GM23338 (cell line): ENCODE measurements at regions not wholly inside any gene's neighbourhood (a gene's known extent, or its start where the extent isn't known, plus 50 kb on each side); places are given as distances from the start of the nearest gene placed in this dataset.

Experiments used
- ATAC-seq: fragments of 200-7000 bp; cut with Tn5 transposase; 3 replicates; pipeline ENCODE4 v1.9.1; 2020
- DNase-seq: peaks from one replicate; pipeline ENCODE4 v3.0.0-alpha.2; 2015; ENCODE audit warnings: low spot score
- H2AFZ ChIP-seq: fragments of 200-600 bp; sonication (generic); 2 replicates; pipeline ENCODE4 v1.8.0; 2016; ENCODE audit warnings: antibody characterized with exemption, mild to moderate bottlenecking, moderate library complexity
- H3F3A ChIP-seq: fragments of 200-600 bp; sonication (generic); replicated peaks from 2 replicates; pipeline ENCODE4 v1.8.0; 2017; ENCODE audit warnings: antibody characterized with exemption, mixed run types, low read depth
- H3K27ac ChIP-seq: fragments of 200-600 bp; sonication (generic); 2 replicates; pipeline ENCODE4 v1.6.1; 2016; ENCODE audit warnings: low read depth
- H3K27me3 ChIP-seq: fragments of 200-600 bp; sonication (generic); 2 replicates; pipeline ENCODE4 v1.8.0; 2016; ENCODE audit warnings: mild to moderate bottlenecking, mixed run types, moderate library complexity; ENCODE audit not compliant: insufficient read depth
- H3K36me3 ChIP-seq: fragments of 200-600 bp; sonication (generic); 2 replicates; pipeline ENCODE4 v1.8.0; 2016; ENCODE audit warnings: mild to moderate bottlenecking; ENCODE audit not compliant: insufficient read depth
- H3K4me1 ChIP-seq: fragments of 200-600 bp; sonication (generic); 2 replicates; pipeline ENCODE4 v1.8.0; 2016; ENCODE audit warnings: mild to moderate bottlenecking, moderate library complexity; ENCODE audit not compliant: insufficient read depth
- H3K4me2 ChIP-seq: fragments of 200-600 bp; sonication (generic); 2 replicates; pipeline ENCODE4 v1.7.1; 2017; ENCODE audit warnings: mixed run types
- H3K4me3 ChIP-seq: fragments of 200-600 bp; sonication (generic); 2 replicates; pipeline ENCODE4 v1.6.1; 2016; ENCODE audit warnings: mixed run types
- H3K79me2 ChIP-seq: fragments of 200-600 bp; sonication (generic); replicated peaks from 2 replicates; pipeline ENCODE4 v1.8.0; 2017; ENCODE audit warnings: mild to moderate bottlenecking; ENCODE audit not compliant: insufficient read depth
- H3K9me2 ChIP-seq: fragments of 200-600 bp; sonication (generic); 2 replicates; pipeline ENCODE4 v1.8.0; 2017; ENCODE audit not compliant: insufficient read depth
- H4K20me1 ChIP-seq: fragments of 200-600 bp; sonication (generic); replicated peaks from 2 replicates; pipeline ENCODE4 v1.8.0; 2017; ENCODE audit warnings: mild to moderate bottlenecking; ENCODE audit not compliant: insufficient read depth
- H3K27ac Mint-ChIP-seq: 2 replicates; pipeline ENCODE4 v1.8.0; 2020; ENCODE audit warnings: inconsistent platforms, mild to moderate bottlenecking, moderate library complexity, mixed read lengths
- H3K27me3 Mint-ChIP-seq: 3 replicates; pipeline ENCODE4 v1.8.0; 2022; ENCODE audit warnings: low read depth, mild to moderate bottlenecking, moderate library complexity, mixed read lengths, inconsistent platforms; ENCODE audit not compliant: insufficient read depth, poor library complexity
- H3K36me3 Mint-ChIP-seq: 3 replicates; pipeline ENCODE4 v1.8.0; 2021; ENCODE audit warnings: low read depth, mild to moderate bottlenecking, inconsistent platforms, moderate library complexity, mixed read lengths
- H3K4me1 Mint-ChIP-seq: 3 replicates; pipeline ENCODE4 v1.8.0; 2020; ENCODE audit warnings: mild to moderate bottlenecking, inconsistent platforms, mixed read lengths
- H3K4me3 Mint-ChIP-seq: 3 replicates; pipeline ENCODE4 v1.8.0; 2021; ENCODE audit warnings: moderate library complexity, mild to moderate bottlenecking, inconsistent platforms, mixed read lengths
- H3K9me3 Mint-ChIP-seq: 3 replicates; pipeline ENCODE4 v1.8.0; 2020; ENCODE audit warnings: moderate library complexity, mild to moderate bottlenecking, inconsistent platforms, mixed read lengths
- CREB1 ChIP-seq: fragments of 250-450 bp; sonication (Bioruptor Pico); IDR thresholded peaks from 2 replicates; pipeline ENCODE4 v1.5.0; 2020; ENCODE audit warnings: low read depth, mild to moderate bottlenecking, moderate library complexity
- ETS1 ChIP-seq: IDR thresholded peaks from 2 replicates; pipeline ENCODE4 v1.6.1; 2016; ENCODE audit warnings: antibody characterized with exemption
- EZH2 ChIP-seq: fragments of 200-600 bp; sonication (generic); IDR thresholded peaks from one replicate; pipeline ENCODE4 v1.8.0; 2017; ENCODE audit warnings: antibody characterized with exemption, mild to moderate bottlenecking, low read depth; ENCODE audit not compliant: unreplicated experiment
- JUNB ChIP-seq: IDR thresholded peaks from one replicate; pipeline ENCODE4 v1.6.1; 2016; ENCODE audit warnings: antibody characterized with exemption; ENCODE audit not compliant: unreplicated experiment
- NANOG ChIP-seq: IDR thresholded peaks from 2 replicates; pipeline ENCODE4 v1.6.1; 2016; ENCODE audit warnings: antibody characterized with exemption, borderline replicate concordance
- POLR2AphosphoS5 ChIP-seq: IDR thresholded peaks from 2 replicates; pipeline ENCODE4 v1.6.1; 2016; ENCODE audit warnings: antibody characterized with exemption, low read depth
- STAT1 ChIP-seq: IDR thresholded peaks from one replicate; pipeline ENCODE4 v1.6.1; 2016; ENCODE audit warnings: antibody characterized with exemption; ENCODE audit not compliant: unreplicated experiment
- ZNF114 ChIP-seq: fragments of 250-450 bp; sonication (Bioruptor Pico); IDR thresholded peaks from 2 replicates; pipeline ENCODE4 v1.5.0; 2020; ENCODE audit warnings: mild to moderate bottlenecking, moderate library complexity
- ZNF331 ChIP-seq: fragments of 250-450 bp; sonication (Bioruptor Pico); IDR thresholded peaks from 2 replicates; pipeline ENCODE4 v1.5.0; 2020; ENCODE audit warnings: low read depth, mild to moderate bottlenecking, moderate library complexity
- TF ChIP-seq, protein P1 (sequence below): IDR thresholded peaks from one replicate; pipeline ENCODE4 v1.6.1; 2018; ENCODE audit warnings: antibody characterized with exemption; ENCODE audit not compliant: unreplicated experiment
- TF ChIP-seq, protein P2 (sequence below): fragments of 250-450 bp; sonication (Bioruptor Pico); IDR thresholded peaks from 2 replicates; pipeline ENCODE4 v1.5.0; 2020; ENCODE audit warnings: mild to moderate bottlenecking, moderate library complexity
- TF ChIP-seq, protein P3 (sequence below), 2 experiments: fragments of 200-600 bp in 1 of 2; sonication (generic) in 1 of 2; conservative IDR thresholded peaks; 2 replicates each; pipeline versions ENCODE4 v1.5.1 to v1.6.1; 2016 to 2017; ENCODE audit warnings: antibody characterized with exemption in 2 of 2, low read depth in 2 of 2, mild to moderate bottlenecking in 2 of 2, moderate library complexity in 1 of 2

GRCh38 chr4:152054731-152055130 lies 293.9 kb upstream of the GATB start:
- no peak for TF ChIP-seq ZNF331 (CRISPR knock-in tag)
- TF ChIP-seq CREB1 (CRISPR knock-in tag) = no peak
- no peak for TF ChIP-seq ETS1
- TF ChIP-seq POLR2AphosphoS5 = no peak
- TF ChIP-seq, protein P1, sequence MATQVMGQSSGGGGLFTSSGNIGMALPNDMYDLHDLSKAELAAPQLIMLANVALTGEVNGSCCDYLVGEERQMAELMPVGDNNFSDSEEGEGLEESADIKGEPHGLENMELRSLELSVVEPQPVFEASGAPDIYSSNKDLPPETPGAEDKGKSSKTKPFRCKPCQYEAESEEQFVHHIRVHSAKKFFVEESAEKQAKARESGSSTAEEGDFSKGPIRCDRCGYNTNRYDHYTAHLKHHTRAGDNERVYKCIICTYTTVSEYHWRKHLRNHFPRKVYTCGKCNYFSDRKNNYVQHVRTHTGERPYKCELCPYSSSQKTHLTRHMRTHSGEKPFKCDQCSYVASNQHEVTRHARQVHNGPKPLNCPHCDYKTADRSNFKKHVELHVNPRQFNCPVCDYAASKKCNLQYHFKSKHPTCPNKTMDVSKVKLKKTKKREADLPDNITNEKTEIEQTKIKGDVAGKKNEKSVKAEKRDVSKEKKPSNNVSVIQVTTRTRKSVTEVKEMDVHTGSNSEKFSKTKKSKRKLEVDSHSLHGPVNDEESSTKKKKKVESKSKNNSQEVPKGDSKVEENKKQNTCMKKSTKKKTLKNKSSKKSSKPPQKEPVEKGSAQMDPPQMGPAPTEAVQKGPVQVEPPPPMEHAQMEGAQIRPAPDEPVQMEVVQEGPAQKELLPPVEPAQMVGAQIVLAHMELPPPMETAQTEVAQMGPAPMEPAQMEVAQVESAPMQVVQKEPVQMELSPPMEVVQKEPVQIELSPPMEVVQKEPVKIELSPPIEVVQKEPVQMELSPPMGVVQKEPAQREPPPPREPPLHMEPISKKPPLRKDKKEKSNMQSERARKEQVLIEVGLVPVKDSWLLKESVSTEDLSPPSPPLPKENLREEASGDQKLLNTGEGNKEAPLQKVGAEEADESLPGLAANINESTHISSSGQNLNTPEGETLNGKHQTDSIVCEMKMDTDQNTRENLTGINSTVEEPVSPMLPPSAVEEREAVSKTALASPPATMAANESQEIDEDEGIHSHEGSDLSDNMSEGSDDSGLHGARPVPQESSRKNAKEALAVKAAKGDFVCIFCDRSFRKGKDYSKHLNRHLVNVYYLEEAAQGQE = no peak
- TF ChIP-seq, protein P2, sequence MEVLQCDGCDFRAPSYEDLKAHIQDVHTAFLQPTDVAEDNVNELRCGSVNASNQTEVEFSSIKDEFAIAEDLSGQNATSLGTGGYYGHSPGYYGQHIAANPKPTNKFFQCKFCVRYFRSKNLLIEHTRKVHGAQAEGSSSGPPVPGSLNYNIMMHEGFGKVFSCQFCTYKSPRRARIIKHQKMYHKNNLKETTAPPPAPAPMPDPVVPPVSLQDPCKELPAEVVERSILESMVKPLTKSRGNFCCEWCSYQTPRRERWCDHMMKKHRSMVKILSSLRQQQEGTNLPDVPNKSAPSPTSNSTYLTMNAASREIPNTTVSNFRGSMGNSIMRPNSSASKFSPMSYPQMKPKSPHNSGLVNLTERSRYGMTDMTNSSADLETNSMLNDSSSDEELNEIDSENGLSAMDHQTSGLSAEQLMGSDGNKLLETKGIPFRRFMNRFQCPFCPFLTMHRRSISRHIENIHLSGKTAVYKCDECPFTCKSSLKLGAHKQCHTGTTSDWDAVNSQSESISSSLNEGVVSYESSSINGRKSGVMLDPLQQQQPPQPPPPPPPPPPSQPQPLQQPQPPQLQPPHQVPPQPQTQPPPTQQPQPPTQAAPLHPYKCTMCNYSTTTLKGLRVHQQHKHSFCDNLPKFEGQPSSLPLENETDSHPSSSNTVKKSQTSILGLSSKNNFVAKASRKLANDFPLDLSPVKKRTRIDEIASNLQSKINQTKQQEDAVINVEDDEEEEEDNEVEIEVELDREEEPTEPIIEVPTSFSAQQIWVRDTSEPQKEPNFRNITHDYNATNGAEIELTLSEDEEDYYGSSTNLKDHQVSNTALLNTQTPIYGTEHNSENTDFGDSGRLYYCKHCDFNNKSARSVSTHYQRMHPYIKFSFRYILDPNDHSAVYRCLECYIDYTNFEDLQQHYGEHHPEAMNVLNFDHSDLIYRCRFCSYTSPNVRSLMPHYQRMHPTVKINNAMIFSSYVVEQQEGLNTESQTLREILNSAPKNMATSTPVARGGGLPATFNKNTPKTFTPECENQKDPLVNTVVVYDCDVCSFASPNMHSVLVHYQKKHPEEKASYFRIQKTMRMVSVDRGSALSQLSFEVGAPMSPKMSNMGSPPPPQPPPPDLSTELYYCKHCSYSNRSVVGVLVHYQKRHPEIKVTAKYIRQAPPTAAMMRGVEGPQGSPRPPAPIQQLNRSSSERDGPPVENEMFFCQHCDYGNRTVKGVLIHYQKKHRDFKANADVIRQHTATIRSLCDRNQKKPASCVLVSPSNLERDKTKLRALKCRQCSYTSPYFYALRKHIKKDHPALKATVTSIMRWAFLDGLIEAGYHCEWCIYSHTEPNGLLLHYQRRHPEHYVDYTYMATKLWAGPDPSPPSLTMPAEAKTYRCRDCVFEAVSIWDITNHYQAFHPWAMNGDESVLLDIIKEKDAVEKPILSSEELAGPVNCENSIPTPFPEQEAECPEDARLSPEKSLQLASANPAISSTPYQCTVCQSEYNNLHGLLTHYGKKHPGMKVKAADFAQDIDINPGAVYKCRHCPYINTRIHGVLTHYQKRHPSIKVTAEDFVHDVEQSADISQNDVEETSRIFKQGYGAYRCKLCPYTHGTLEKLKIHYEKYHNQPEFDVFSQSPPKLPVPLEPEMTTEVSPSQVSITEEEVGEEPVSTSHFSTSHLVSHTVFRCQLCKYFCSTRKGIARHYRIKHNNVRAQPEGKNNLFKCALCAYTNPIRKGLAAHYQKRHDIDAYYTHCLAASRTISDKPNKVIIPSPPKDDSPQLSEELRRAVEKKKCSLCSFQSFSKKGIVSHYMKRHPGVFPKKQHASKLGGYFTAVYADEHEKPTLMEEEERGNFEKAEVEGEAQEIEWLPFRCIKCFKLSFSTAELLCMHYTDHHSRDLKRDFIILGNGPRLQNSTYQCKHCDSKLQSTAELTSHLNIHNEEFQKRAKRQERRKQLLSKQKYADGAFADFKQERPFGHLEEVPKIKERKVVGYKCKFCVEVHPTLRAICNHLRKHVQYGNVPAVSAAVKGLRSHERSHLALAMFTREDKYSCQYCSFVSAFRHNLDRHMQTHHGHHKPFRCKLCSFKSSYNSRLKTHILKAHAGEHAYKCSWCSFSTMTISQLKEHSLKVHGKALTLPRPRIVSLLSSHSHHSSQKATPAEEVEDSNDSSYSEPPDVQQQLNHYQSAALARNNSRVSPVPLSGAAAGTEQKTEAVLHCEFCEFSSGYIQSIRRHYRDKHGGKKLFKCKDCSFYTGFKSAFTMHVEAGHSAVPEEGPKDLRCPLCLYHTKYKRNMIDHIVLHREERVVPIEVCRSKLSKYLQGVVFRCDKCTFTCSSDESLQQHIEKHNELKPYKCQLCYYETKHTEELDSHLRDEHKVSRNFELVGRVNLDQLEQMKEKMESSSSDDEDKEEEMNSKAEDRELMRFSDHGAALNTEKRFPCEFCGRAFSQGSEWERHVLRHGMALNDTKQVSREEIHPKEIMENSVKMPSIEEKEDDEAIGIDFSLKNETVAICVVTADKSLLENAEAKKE (CRISPR knock-in tag) = no peak
- no peak for TF ChIP-seq EZH2
- TF ChIP-seq, protein P3, sequence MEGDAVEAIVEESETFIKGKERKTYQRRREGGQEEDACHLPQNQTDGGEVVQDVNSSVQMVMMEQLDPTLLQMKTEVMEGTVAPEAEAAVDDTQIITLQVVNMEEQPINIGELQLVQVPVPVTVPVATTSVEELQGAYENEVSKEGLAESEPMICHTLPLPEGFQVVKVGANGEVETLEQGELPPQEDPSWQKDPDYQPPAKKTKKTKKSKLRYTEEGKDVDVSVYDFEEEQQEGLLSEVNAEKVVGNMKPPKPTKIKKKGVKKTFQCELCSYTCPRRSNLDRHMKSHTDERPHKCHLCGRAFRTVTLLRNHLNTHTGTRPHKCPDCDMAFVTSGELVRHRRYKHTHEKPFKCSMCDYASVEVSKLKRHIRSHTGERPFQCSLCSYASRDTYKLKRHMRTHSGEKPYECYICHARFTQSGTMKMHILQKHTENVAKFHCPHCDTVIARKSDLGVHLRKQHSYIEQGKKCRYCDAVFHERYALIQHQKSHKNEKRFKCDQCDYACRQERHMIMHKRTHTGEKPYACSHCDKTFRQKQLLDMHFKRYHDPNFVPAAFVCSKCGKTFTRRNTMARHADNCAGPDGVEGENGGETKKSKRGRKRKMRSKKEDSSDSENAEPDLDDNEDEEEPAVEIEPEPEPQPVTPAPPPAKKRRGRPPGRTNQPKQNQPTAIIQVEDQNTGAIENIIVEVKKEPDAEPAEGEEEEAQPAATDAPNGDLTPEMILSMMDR (conservative IDR thresholded peaks at IDR 0.05; ENCODE audit: low read depth in 2 of 2) = no peak
- TF ChIP-seq STAT1 = no peak
- TF ChIP-seq NANOG = no peak
- no peak for TF ChIP-seq ZNF114
- TF ChIP-seq JUNB = no peak
- H3K36me3 ChIP-seq = no peaks in the 10 kb centered on the region
- no peaks in the 10 kb centered on the region for H3F3A ChIP-seq
- H3K27me3 Mint-ChIP-seq = peaks cover 3% of the 10 kb centered on the region
- H3K4me2 ChIP-seq = no peak overlapping the region
- H3K27ac Mint-ChIP-seq = no peak overlapping the region
- H3K9me2 ChIP-seq = no peaks in the 10 kb centered on the region
- H3K9me3 Mint-ChIP-seq = peaks cover 24% of the 10 kb centered on the region
- peaks cover 10% of the 10 kb centered on the region; the same call in 2 of the 3 replicates for H3K36me3 Mint-ChIP-seq
- H4K20me1 ChIP-seq = no peaks in the 10 kb centered on the region
- H3K4me1 Mint-ChIP-seq = peaks cover 13% of the 10 kb centered on the region
- H2AFZ ChIP-seq = no peak overlapping the region
- no peak for ATAC-seq
- H3K4me1 ChIP-seq = peaks cover 13% of the 10 kb centered on the region
- no peak overlapping the region for H3K4me3 Mint-ChIP-seq
- no peaks in the 10 kb centered on the region for H3K79me2 ChIP-seq
- no peak overlapping the region for H3K27ac ChIP-seq
- no peak for DNase-seq
- H3K4me3 ChIP-seq = no peak overlapping the region
- no peaks in the 10 kb centered on the region for H3K27me3 ChIP-seq
